Effector memory CD4-positive, alpha-beta T cell (primary cell): ENCODE measurements at regions not wholly inside any gene's neighbourhood (a gene's known extent, or its start where the extent isn't known, plus 50 kb on each side); places are given as distances from the start of the nearest gene placed in this dataset.
"Not testable (repeated sequence)": the region's sequence is repeated elsewhere in the genome, so short reads cannot be mapped to it uniquely, and the experiment has no call there.

ENCODE experiments used
- DNase-seq, 3 donors: peaks; one replicate each; pipeline ENCODE4 v3.0.0-alpha.2; 2020
- H3K27ac ChIP-seq: 2 replicates; pipeline ENCODE4 v1.7.0; 2013; ENCODE audit warnings: mild to moderate bottlenecking, low read length, moderate library complexity; ENCODE audit not compliant: insufficient read depth, poor library complexity, severe bottlenecking
- H3K27me3 ChIP-seq: replicated peaks from 2 replicates; pipeline ENCODE4 v1.7.0; 2013; ENCODE audit warnings: mild to moderate bottlenecking, low read length; ENCODE audit not compliant: insufficient read depth, control insufficient read depth, poor library complexity, severe bottlenecking
- H3K36me3 ChIP-seq: 2 replicates; pipeline ENCODE4 v1.7.0; 2013; ENCODE audit warnings: mild to moderate bottlenecking, low read length, moderate library complexity; ENCODE audit not compliant: control insufficient read depth, insufficient read depth
- H3K4me1 ChIP-seq: 2 replicates; pipeline ENCODE4 v1.7.0; 2013; ENCODE audit warnings: low read length, mild to moderate bottlenecking; ENCODE audit not compliant: control insufficient read depth, insufficient read depth, poor library complexity, severe bottlenecking
- H3K4me3 ChIP-seq: 2 replicates; pipeline ENCODE4 v1.7.0; 2013; ENCODE audit warnings: low read length, low read depth, mild to moderate bottlenecking; ENCODE audit not compliant: insufficient read depth, poor library complexity, severe bottlenecking
- H3K9me3 ChIP-seq: 2 replicates; pipeline ENCODE4 v1.7.0; 2013; ENCODE audit warnings: mild to moderate bottlenecking, low read length, moderate library complexity; ENCODE audit not compliant: control insufficient read depth

DNA sequence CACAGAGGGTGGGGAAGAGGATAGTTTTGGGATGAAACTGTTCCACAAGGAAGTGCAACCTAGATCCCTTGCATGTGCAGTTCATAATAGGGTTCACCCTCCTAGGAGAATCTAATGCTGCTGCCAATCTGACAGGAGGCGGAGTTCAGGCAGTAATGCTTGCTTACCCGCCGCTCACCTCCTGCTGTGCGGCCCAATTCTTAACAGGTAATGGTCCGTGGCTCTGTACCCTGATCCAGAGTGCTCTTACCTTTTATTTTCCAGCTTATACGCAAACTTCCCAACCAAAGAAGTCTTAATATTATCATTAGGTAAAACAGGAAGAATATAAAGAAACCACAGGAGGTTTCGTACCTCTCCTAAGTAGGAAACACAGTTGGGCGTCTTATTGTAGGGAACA is 82.7 kb upstream of the CD302 start:
- Histone ChIP-seq H3K36me3 (peaks cover 45% of the 10 kb centered on the region), H3K9me3 (no peaks in the 10 kb centered on the region), H3K4me1 (no peaks in the 10 kb centered on the region), H3K27ac (no peak overlapping the region), H3K27me3 (no peaks in the 10 kb centered on the region), H3K4me3 (no peak overlapping the region)
- DNase-seq = no peak

DNA sequence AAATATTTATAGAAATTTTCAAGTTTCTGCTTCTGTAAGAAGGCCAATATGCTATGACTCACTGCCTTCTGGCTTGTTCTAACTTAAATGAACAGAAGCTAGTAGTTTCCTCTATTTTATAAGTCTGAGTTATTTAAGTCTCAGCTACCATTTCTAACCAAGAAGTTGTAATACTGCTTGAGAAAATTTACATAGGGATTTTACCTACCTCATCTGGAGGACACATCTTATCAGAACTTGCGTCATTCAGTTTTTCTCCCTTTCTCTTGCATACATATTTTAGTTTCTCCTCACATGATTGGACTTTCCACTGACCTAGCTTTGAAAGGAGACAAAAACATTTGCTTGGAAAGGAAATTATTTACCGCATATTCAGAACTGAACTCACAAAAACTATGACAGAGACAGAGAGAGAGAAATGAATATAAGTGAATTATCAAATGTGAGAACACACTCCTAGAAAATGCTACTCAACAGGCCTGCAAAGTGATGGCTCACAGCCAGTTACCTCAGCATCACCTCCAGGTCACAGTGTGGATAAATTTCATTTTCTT is 81.1 kb upstream of the CD302 start:
- H3K4me1 ChIP-seq = no peaks in the 10 kb centered on the region
- no peaks in the 10 kb centered on the region for H3K9me3 ChIP-seq
- H3K27me3 ChIP-seq = no peaks in the 10 kb centered on the region
- H3K27ac ChIP-seq = no peak overlapping the region
- peaks cover 44% of the 10 kb centered on the region for H3K36me3 ChIP-seq
- DNase-seq = no peak
- H3K4me3 ChIP-seq = no peak overlapping the region

DNA sequence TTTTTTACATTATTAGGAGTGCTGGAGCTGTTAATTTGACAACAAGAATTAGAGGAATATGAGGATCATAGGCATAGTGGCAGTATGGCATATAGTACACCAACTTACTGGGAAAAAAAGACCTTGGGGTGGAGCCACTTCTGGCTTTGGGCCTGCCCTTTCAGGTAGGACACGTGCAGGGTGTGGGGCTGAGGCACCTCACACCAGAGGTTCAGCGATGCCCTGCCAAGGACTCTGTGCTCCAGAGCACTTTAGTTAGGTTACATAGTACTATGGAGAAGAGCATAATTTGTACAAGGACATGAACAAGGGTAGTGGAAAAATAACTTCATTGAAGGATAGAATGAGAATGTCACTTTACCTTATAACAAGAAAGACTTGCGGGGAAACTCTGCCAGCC is 77.1 kb upstream of the CD302 start:
- no peak for DNase-seq
- Histone ChIP-seq H3K27me3 (no peaks in the 10 kb centered on the region), H3K9me3 (no peaks in the 10 kb centered on the region), H3K27ac (no peak overlapping the region), H3K36me3 (peaks cover 46% of the 10 kb centered on the region), H3K4me3 (no peak overlapping the region), H3K4me1 (no peaks in the 10 kb centered on the region)

DNA sequence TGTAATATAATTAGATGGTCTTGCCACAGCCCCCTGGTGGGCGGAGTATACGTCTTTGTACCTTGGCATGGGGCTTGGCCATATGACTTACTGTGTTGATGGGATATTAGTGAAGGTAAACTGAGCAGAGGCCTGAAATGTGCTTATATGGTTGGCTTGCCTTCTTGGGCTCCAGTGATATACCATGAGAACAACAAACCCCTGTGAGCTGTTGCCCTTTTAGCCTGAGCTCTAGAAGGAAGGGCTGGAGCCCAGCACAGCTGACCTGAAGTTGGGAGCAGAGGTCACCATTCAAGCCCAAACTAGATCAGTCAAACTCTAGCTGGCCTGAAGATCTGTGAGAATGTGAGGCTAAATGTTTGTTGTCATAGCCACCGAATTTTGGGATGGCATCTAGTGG is 75.2 kb upstream of the CD302 start:
- no peak overlapping the region for H3K4me3 ChIP-seq
- no peak overlapping the region for H3K27ac ChIP-seq
- DNase-seq = no peak
- no peaks in the 10 kb centered on the region for H3K9me3 ChIP-seq
- H3K27me3 ChIP-seq = no peaks in the 10 kb centered on the region
- H3K4me1 ChIP-seq = no peaks in the 10 kb centered on the region
- H3K36me3 ChIP-seq = peaks cover 58% of the 10 kb centered on the region

DNA sequence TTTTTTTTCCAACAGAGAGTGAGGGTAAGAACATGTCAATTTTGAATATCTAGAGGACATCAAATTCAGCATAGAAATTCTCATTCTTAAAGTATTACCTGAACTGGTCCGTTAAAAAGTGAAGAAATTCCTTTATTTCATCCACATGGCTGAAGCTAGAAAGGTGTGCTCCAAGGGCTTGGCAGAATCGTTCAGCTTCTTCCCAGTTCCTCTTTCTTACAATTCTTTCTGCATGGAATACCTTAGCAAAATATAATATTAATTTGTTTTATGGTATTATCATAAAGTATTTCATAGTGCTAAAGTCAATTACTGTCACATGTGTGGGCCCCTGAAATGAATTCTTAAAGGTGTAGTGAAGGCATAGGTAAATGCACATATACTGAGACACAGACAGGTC is 74.3 kb upstream of the CD302 start:
- Histone ChIP-seq H3K9me3 (no peaks in the 10 kb centered on the region), H3K27me3 (no peaks in the 10 kb centered on the region), H3K36me3 (peaks cover 54% of the 10 kb centered on the region), H3K4me3 (no peak overlapping the region), H3K4me1 (no peaks in the 10 kb centered on the region), H3K27ac (no peak overlapping the region)
- DNase-seq = no peak

DNA sequence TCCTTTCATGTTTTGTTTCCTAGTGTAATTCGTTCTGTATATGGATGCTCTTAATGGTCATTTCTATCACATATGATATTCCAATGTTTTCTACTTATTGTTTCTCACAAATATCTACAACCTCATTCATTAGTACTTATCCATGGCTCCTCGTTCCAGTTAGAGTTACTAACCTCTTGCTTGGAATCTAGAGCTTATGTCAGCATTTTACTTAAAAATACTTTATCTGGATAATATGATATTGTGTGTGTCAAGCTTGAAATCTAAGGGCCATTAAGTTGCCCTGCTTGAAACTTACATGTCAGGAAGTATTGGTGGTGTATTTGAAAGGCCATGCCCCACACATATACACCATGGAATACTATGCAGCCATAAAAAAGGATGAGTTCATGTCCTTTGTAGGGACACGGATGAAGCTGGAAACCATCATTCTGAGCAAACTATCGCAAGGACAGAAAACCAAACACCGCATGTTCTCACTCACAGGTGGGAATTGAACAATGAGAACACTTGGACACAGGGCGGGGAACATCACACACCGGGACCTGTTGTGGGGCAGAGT is 70.7 kb upstream of the CD302 start:
- not testable (repeated sequence) for H3K27me3 ChIP-seq, H3K4me3 ChIP-seq, H3K4me1 ChIP-seq, H3K9me3 ChIP-seq, DNase-seq, H3K27ac ChIP-seq
- H3K36me3 ChIP-seq = peaks cover 62% of the 10 kb centered on the region

DNA sequence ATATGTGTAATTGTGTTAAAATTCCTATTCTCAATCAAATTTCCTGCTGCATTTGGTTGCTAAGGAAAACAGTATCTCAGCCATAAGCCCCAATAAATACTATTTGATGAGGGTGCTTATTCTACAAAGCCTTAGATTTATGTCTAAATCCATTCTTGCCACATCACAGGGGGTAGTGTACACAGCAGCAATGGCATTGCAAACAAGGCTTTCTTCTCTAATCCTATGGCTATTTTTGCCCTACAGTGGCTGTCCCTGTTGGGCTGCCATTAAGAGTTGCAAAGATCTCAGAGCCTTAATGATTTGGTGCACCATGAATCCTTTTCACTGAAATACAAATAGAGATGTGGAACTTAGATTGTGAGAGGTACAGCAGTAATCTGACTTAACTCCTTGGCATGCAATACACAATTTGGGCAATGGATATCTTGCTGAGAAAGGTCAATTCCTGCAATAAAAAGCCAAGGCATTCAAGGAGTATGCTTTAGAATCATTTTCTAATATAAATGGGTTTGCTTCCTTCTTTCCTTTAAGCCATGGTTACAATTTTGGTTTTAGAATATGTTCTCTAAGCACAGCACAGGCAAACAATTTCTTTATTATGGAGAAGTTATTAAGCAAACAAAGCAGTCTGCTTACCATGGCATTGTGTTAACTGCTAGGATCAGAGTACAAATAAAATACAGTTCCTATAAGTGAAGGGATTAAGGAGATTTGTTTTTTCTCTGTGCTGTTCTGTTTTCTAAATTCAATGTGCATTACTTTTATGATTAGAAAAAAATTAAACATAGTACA is 69.8 kb upstream of the CD302 start:
- H3K27ac ChIP-seq = no peak overlapping the region
- H3K27me3 ChIP-seq = no peaks in the 10 kb centered on the region
- H3K4me3 ChIP-seq = no peak overlapping the region
- no peaks in the 10 kb centered on the region for H3K9me3 ChIP-seq
- DNase-seq = no peak
- H3K4me1 ChIP-seq = no peaks in the 10 kb centered on the region
- peaks cover 56% of the 10 kb centered on the region for H3K36me3 ChIP-seq

DNA sequence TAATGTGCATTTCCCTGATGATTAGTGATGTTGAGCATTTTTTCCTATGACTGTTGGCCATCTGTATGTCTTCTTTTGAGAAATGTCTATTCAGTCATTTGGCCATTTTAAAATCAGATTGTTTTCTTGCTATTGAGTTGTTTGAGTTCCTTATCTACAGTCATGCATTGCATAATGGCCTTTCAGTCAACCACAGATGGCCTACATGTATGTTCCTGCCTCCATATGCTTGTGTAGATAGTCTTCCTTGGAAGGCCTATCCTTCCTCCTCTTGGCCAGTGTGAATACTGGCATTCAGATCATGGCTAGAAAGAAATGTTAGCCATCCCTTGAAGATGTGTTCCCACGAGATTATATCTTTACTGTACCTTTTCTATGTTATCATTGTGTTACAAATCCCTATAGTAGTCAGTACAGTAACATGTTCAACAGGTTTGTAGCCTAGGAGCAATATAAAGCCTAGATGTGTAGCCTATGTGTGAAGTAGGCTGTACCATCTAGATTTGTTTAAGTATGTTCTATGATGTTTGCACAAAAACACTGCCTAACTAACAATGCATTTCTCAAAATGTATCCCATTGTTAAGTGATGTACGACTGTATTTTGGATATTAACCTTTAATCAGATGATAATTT is 65.6 kb upstream of the CD302 start:
- no peaks in the 10 kb centered on the region for H3K27me3 ChIP-seq
- H3K27ac ChIP-seq = no peak overlapping the region
- H3K36me3 ChIP-seq = peaks cover 36% of the 10 kb centered on the region
- H3K4me3 ChIP-seq = no peak overlapping the region
- H3K9me3 ChIP-seq = no peaks in the 10 kb centered on the region
- no peaks in the 10 kb centered on the region for H3K4me1 ChIP-seq
- no peak for DNase-seq

DNA sequence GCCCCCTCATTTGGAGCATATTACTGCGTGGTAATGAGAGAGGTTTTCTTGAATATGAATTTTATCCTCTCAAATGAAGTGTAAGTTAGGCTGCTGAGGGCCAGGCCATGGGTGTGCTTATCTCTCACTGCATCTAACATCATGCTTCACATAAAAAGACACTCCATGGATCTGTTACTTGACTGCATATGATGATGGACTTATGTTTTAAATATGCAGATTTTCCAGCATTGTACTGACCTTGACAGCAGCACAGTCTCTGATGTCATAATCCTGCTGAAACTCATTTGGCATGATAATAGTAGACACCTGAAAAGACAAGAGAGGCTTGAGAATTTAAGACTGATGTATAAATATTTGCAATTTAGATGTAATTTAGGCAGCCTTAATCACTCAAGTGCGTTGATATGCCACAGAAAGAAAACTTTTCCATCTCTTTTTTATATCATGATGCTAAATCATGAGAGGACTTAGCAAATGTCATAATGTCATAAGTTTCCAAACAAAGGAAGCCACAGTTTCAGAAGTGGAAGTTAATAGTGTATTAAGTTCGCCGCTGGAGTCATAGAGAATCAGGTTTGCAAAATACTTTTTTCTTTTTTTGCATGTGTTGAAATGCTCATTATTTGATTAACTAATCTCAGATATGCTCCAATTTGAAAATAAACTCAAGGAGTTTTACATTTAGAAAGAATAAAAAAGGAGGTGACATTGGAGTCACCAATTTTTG is 62.7 kb upstream of the CD302 start:
- H3K27ac ChIP-seq = no peak overlapping the region
- H3K9me3 ChIP-seq = no peaks in the 10 kb centered on the region
- no peaks in the 10 kb centered on the region for H3K27me3 ChIP-seq
- no peak for DNase-seq
- H3K4me1 ChIP-seq = no peaks in the 10 kb centered on the region
- H3K36me3 ChIP-seq = peaks cover 26% of the 10 kb centered on the region
- H3K4me3 ChIP-seq = no peak overlapping the region
